ENCODE measurements at regions not wholly inside any gene's neighbourhood (a gene's known extent, or its start where the extent isn't known, plus 50 kb on each side); places are given as distances from the start of the nearest gene placed in this dataset.
"Not testable (repeated sequence)": the region's sequence is repeated elsewhere in the genome, so short reads cannot be mapped to it uniquely, and the experiment has no call there.

DNA sequence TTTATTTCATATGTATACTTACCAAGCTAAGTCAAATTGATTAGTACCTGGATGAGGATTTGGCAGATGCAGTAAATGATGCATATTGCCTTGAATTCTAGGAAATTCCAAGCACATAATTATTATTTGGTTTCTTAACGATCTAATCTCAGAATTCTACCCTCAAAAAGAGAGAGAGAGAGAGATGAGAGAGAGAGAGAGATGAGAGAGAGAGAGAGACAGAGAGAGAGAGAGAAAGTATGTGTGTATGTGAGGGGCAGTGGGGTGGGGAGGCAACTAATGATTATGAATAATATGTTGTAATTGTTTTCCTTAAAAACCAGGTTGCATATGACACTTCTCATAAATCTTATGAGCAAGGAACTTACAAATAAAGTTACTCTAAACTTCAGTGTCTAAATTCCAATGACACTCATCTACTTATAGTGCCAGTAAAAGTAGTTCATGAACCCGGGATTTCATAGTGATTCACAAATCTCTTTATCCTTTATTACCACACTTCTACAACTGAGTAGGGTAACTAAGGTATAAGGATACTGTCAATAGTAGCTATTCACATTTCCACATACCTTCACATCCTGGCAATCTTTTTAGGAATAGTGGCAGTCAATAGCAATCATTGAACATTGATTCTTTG, 60.5 kb upstream of the EDIL3 start:
- ATAC-seq (ENCODE audit: insufficient read depth, low read depth): no peak

DNA sequence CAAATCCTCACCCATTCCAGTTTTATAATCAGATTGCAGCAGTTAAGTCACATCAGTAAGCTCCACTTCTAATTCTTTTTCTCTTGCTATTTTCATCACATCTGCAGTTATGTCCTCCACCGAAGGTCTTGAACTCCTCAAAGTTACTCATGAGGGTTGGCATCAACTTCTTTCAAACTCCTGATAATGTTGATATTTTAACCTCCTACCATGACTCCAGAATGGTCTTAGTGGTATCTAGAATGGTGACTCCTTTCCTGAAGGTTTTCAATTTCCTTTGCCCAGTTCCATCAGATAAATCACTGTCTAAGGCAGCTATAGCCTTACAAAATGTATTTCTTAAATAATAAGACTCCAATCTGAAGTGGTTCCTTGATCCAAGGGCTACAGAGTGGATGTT, 53.8 kb upstream of the EDIL3 start:
- Histone ChIP-seq H3K4me2 (ENCODE audit: insufficient read depth, low read length) (no peak overlapping the region), H4K20me1 (ENCODE audit: insufficient read depth, low read length) (no peaks in the 10 kb centered on the region), H3K9me3 (ENCODE audit: insufficient read depth, low read length, severe bottlenecking) (no peaks in the 10 kb centered on the region), H3K79me2 (ENCODE audit: insufficient read depth, low read length) (no peaks in the 10 kb centered on the region), H3K36me3 (ENCODE audit: insufficient read depth, low read length) (no peaks in the 10 kb centered on the region), H3K27ac (ENCODE audit: low read length) (no peak overlapping the region), H3K9ac (ENCODE audit: low read depth, low read length) (no peak overlapping the region), H3K4me3 (ENCODE audit: low read depth in 1 of 2, low read length in 2 of 2) (no peak overlapping the region), H3K27me3 (ENCODE audit: insufficient read depth, low read length, poor library complexity) (no peaks in the 10 kb centered on the region), H2AFZ (ENCODE audit: low read depth, low read length) (no peak overlapping the region), H3K4me1 (ENCODE audit: insufficient read depth, low read length) (no peaks in the 10 kb centered on the region)
- ATAC-seq (ENCODE audit: insufficient read depth, low read depth): no peak
- DNase-seq: no peak
- TF ChIP-seq EZH2 (IDR thresholded peaks at IDR 0.05; ENCODE audit: borderline replicate concordance, low read depth, low read length, severe bottlenecking): no peak

More for the DNA sequence above, 60.5 kb upstream of the EDIL3 start:
- H3K27ac ChIP-seq (ENCODE audit: low read length): no peak overlapping the region
- H2AFZ ChIP-seq (ENCODE audit: low read depth, low read length): no peak overlapping the region
- no peaks in the 10 kb centered on the region for H3K79me2 ChIP-seq (ENCODE audit: insufficient read depth, low read length)
- no peaks in the 10 kb centered on the region for H4K20me1 ChIP-seq (ENCODE audit: insufficient read depth, low read length)
- no peaks in the 10 kb centered on the region for H3K4me1 ChIP-seq (ENCODE audit: insufficient read depth, low read length)
- no peaks in the 10 kb centered on the region for H3K27me3 ChIP-seq (ENCODE audit: insufficient read depth, low read length, poor library complexity)
- H3K36me3 ChIP-seq (ENCODE audit: insufficient read depth, low read length): no peaks in the 10 kb centered on the region
- H3K4me2 ChIP-seq (ENCODE audit: insufficient read depth, low read length): no peak overlapping the region
- H3K9ac ChIP-seq (ENCODE audit: low read depth, low read length): no peak overlapping the region
- H3K9me3 ChIP-seq (ENCODE audit: insufficient read depth, low read length, severe bottlenecking): no peaks in the 10 kb centered on the region
- TF ChIP-seq, protein P1, sequence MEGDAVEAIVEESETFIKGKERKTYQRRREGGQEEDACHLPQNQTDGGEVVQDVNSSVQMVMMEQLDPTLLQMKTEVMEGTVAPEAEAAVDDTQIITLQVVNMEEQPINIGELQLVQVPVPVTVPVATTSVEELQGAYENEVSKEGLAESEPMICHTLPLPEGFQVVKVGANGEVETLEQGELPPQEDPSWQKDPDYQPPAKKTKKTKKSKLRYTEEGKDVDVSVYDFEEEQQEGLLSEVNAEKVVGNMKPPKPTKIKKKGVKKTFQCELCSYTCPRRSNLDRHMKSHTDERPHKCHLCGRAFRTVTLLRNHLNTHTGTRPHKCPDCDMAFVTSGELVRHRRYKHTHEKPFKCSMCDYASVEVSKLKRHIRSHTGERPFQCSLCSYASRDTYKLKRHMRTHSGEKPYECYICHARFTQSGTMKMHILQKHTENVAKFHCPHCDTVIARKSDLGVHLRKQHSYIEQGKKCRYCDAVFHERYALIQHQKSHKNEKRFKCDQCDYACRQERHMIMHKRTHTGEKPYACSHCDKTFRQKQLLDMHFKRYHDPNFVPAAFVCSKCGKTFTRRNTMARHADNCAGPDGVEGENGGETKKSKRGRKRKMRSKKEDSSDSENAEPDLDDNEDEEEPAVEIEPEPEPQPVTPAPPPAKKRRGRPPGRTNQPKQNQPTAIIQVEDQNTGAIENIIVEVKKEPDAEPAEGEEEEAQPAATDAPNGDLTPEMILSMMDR (IDR thresholded peaks at IDR 0.05; ENCODE audit: borderline replicate concordance, extremely low read depth, low read length, poor library complexity, severe bottlenecking): no peak
- TF ChIP-seq EZH2 (IDR thresholded peaks at IDR 0.05; ENCODE audit: borderline replicate concordance, low read depth, low read length, severe bottlenecking): no peak
- DNase-seq: no peak
- no peak overlapping the region for H3K4me3 ChIP-seq (ENCODE audit: low read depth in 1 of 2, low read length in 2 of 2)

DNA sequence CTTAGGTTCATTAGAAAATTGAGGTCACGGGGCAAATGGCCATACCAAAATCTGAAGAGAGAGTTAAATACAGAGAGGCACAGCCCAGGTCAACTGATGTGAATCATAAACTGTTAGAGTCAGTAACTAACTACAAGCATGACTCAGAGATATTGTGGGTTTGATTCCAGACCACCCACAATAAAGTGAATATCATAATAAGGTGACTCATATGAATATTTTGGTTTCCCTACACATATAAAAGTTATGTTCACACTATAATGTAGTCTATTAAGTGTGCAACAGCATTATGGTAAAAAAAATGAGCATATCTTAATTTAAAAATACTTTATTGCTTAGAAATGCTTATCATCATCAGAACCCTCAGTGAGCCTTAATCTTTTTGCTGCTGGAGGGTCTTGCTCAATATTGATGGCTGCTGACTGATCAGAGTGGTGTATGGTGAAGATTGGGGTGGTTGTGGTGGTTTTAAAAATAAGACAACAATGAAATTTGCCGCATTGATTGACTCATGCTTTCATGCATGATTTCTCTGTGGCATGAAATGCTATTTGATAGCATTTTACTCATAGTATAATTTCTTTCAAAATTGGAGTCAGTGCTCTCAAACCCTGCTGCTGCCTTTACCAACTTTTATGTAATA, 53.1 kb upstream of the EDIL3 start:
- Histone ChIP-seq H4K20me1 (ENCODE audit: insufficient read depth, low read length) (no peaks in the 10 kb centered on the region), H3K4me2 (ENCODE audit: insufficient read depth, low read length) (no peak overlapping the region), H3K4me1 (ENCODE audit: insufficient read depth, low read length) (no peaks in the 10 kb centered on the region), H3K79me2 (ENCODE audit: insufficient read depth, low read length) (no peaks in the 10 kb centered on the region), H3K27me3 (ENCODE audit: insufficient read depth, low read length, poor library complexity) (no peaks in the 10 kb centered on the region), H3K9ac (ENCODE audit: low read depth, low read length) (no peak overlapping the region), H3K4me3 (ENCODE audit: low read depth in 1 of 2, low read length in 2 of 2) (no peak overlapping the region), H2AFZ (ENCODE audit: low read depth, low read length) (no peak overlapping the region), H3K9me3 (ENCODE audit: insufficient read depth, low read length, severe bottlenecking) (no peaks in the 10 kb centered on the region), H3K27ac (ENCODE audit: low read length) (no peak overlapping the region), H3K36me3 (ENCODE audit: insufficient read depth, low read length) (no peaks in the 10 kb centered on the region)
- ATAC-seq (ENCODE audit: insufficient read depth, low read depth): no peak
- TF ChIP-seq EZH2 (IDR thresholded peaks at IDR 0.05; ENCODE audit: borderline replicate concordance, low read depth, low read length, severe bottlenecking): no peak
- TF ChIP-seq, protein P1 (IDR thresholded peaks at IDR 0.05; ENCODE audit: borderline replicate concordance, extremely low read depth, low read length, poor library complexity, severe bottlenecking): no peak
- no peak for DNase-seq

- Histone ChIP-seq H3K27me3 (ENCODE audit: insufficient read depth, low read length, poor library complexity) (no peaks in the 10 kb centered on the region), H3K4me3 (ENCODE audit: low read depth in 1 of 2, low read length in 2 of 2) (no peak overlapping the region), H4K20me1 (ENCODE audit: insufficient read depth, low read length) (no peaks in the 10 kb centered on the region), H3K4me1 (ENCODE audit: insufficient read depth, low read length) (no peaks in the 10 kb centered on the region), H3K36me3 (ENCODE audit: insufficient read depth, low read length) (no peaks in the 10 kb centered on the region), H2AFZ (ENCODE audit: low read depth, low read length) (no peak overlapping the region), H3K4me2 (ENCODE audit: insufficient read depth, low read length) (no peak overlapping the region), H3K79me2 (ENCODE audit: insufficient read depth, low read length) (no peaks in the 10 kb centered on the region), H3K9me3 (ENCODE audit: insufficient read depth, low read length, severe bottlenecking) (no peaks in the 10 kb centered on the region), H3K27ac (ENCODE audit: low read length) (no peak overlapping the region), H3K9ac (ENCODE audit: low read depth, low read length) (no peak overlapping the region)
- no peak for TF ChIP-seq EZH2 (IDR thresholded peaks at IDR 0.05; ENCODE audit: borderline replicate concordance, low read depth, low read length, severe bottlenecking)
- TF ChIP-seq, protein P1 (IDR thresholded peaks at IDR 0.05; ENCODE audit: borderline replicate concordance, extremely low read depth, low read length, poor library complexity, severe bottlenecking): no peak
- ATAC-seq (ENCODE audit: insufficient read depth, low read depth) (no peak), DNase-seq (no peak)
Observed at GRCh38 chr5:84436866-84437265, 52.2 kb upstream of the EDIL3 start.

GRCh38 chr5:84435861-84436346, 51.2 kb upstream of the EDIL3 start:
- not testable (repeated sequence) for DNase-seq; H3K9me3 ChIP-seq (ENCODE audit: insufficient read depth, low read length, severe bottlenecking); H4K20me1 ChIP-seq (ENCODE audit: insufficient read depth, low read length); H3K4me3 ChIP-seq (ENCODE audit: low read depth in 1 of 2, low read length in 2 of 2); H3K36me3 ChIP-seq (ENCODE audit: insufficient read depth, low read length); H3K4me2 ChIP-seq (ENCODE audit: insufficient read depth, low read length); ATAC-seq (ENCODE audit: insufficient read depth, low read depth); H2AFZ ChIP-seq (ENCODE audit: low read depth, low read length); H3K79me2 ChIP-seq (ENCODE audit: insufficient read depth, low read length); H3K9ac ChIP-seq (ENCODE audit: low read depth, low read length); H3K27ac ChIP-seq (ENCODE audit: low read length); H3K27me3 ChIP-seq (ENCODE audit: insufficient read depth, low read length, poor library complexity); H3K4me1 ChIP-seq (ENCODE audit: insufficient read depth, low read length)

Data from DND-41 (cell line).